GM18502 (cell line): ENCODE measurements at regions not wholly inside any gene's neighbourhood (a gene's known extent, or its start where the extent isn't known, plus 50 kb on each side); places are given as distances from the start of the nearest gene placed in this dataset.
A peak's percentile ranks its signal among the peaks of the same experiment; 100 is the strongest.
"Not testable (repeated sequence)": the region's sequence is repeated elsewhere in the genome, so short reads cannot be mapped to it uniquely, and the experiment has no call there.

ENCODE experiments used
- ATAC-seq: cut with Tn5 transposase; IDR thresholded peaks from one replicate; pipeline ENCODE4 v1.9.1; 2021; ENCODE audit warnings: mild to moderate bottlenecking; ENCODE audit not compliant: unreplicated experiment, poor library complexity

DNA sequence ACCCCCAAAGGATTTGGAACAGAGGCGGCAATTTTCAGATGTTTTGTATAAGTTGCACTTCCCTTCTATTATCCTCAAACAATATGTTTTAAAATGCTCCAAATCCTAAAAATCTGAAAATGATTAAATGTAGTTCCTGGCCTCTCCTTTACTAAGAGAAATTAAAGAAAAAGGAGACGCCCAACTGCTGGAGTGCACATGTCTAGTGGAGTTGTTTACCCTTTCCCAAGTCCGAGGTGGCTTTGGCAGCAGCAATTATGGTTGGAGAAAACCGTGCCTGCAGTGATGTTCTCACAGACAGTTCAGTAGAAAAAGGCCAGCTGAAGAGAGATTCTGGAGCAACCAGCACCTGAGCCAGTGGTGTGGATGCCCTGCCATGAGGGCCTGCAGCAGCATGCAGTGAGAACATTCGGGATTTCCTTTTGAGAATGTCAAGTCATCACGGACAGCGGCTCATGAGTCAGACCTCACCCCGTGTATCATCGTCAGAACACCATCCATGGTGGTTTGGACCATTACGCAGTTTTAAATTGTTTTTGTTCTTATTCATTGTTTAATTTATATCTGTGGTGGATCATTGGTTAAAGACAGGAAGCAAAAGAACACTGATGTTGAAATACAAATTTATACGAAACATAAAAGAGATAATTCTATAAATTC, 179.0 kb upstream of the KRR1 start:
- no peak for ATAC-seq

DNA sequence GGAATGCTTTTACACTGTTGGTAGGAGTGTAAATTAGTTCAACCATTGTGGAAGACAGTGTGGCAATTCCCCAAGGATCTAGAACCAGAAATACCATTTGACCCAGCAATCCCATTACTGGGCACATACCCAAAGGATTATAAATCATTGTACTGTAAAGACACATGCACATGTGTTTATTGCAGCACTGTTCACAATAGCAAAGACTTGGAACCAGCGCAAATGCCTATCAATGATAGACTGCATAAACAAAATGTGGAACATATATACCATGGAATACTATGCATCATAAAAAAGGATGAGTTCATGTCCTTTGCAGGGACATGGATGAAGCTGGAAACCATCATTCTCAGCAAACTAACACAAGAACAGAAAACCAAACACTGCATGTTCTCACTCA, 174.8 kb upstream of the KRR1 start:
- ATAC-seq, result not testable (repeated sequence)

DNA sequence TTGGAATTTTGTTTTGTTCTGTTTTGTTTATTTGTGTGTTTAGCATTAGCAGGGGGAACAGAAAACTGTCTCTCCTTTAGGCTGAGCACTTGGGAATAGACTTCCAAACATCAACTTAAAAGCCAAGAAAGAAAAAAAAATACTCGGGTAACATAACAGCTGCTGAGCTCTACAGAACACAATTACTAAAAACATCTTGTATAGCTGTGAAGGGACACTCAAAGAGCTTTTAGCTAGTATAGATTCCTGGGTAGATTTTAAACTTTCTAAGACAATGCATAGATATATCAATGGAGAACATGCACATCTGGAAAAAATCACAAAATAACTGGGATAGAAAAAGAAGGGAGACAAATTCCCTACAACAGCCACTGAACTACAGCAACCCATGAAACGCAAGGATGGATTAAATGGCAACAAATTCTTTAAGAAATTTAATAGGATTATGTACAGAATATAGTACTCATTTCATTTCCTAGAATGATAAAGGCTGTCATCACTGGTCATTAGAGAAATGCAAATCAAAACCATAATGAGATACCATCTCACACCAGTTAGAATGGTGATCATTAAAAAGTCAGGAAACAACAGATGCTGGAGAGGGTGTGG, 174.3 kb upstream of the KRR1 start:
- no peak for ATAC-seq

DNA sequence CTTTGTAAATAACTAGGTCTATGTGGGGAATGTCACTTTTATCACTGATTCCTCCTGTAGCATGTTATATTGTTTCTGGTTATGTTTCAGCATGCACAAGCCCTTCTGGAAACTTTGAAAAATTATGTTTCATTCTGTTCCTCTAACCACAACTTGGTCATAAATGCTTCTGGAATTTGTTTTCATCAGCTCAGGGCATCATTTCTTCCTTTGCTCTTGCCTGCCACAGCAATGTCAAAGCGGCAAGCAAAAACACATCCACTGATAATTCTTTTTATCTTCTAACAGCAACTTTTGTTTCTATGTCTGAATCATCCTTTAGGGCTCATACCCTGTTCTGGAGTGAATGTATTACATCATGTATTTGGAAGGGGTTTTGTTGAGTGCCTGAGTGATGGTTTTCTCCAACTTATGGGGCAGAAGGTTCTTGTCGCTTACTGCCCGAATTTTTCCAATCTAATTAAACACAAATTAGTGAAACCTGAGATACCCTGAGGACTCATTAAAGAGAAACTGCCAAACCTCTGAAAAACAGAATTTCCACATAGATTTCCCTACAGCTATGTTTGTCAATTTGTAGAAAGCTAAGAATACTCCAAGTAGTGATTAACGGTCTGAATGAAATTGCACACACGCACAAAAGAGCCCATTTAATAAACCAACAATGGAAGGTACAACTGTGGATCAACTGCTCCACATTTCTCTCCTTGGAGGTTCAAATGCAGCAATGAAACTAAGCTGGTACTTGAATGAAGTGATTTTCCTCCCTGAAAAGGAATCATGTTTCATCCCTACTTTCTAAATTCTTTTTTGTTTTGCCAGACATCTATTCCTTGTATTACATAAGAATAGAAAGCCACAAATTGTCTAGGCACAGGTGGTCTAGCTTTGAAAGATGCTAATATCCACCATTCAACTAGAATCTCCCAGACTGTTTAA, 173.5 kb upstream of the KRR1 start:
- ATAC-seq, result no peak

DNA sequence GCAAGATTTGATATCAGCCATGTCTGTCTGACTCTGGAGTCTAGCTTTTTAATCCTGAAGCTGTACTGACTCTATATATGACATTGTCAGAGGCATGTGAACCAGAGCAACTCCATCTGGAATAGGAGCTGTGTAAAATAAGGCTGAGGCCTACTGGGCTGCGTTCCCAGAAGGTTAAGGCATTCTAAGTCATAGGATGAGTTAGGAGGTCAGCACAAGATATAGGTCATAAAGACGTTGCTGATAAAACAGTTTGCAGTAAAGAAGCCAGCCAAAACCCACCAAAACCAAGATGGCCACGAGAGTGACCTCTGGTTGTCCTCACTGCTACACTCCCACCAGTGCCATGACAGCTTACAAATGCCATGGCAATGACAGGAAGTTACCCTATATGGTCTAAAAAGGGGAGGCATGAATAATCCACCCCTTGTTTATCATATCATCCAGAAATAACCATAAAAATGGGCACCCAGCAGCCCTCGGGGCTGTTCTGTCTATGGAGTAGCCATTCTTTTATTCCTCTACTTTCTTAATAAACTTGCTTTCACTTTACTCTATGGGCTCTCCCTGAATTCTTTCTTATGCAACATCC, 172.7 kb upstream of the KRR1 start:
- not testable (repeated sequence) for ATAC-seq

DNA sequence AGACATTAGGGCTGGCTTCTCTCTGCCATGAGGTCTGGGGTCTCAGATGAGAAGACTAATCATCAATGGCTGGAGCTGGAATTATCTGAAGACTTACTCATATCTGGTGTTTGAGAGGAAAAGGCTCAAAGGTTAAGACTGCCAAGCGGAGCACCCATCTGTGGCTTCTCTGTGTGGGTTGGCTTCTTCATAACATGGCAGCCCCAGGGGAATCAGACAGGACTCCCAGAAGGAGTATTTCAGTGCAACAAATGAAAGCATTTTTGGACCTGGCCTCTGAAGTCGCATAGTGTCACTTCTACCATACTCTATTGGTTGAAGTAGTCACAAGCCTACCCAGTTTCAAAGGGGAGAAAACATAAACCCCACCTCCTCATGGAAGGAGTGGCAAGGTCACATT, 171.8 kb upstream of the KRR1 start:
- ATAC-seq, result no peak

DNA sequence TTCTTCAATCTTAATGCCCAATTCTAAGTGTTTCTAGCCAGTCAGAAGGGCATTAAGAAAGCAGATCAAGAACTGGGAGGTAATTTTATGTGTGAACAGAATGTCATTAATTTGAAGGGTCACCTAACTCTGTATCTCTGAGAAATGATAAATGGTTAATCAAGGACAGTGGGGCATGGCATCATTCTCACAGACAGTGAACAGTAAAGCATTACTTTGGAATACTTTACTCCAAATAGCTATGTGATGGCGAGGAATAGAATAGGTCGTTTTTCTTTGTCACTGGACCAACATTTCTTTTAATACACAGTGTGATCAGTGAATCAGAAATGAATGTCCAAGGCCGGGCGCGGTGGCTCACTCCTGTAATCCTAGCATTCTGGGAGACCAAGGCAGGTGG, 166.1 kb upstream of the KRR1 start:
- ATAC-seq, result no peak

DNA sequence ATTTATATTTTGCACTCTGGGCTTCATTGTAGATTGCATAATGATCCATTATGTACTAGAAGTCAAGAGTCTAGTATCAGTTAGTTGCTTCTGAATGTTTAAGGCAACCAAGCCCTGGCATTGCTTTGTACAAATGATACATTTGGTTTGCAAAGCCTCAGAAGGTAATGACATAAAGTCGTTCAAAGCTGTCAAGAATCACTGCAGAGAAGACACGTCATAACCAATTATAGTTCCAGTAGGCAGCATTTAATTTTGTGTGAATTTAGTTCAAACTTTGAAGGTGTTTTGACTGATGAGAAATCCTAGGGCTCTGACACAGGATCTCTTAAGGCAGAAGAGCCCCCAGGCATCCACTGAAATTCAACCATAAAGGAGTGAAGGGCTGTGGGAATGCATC, 163.0 kb upstream of the KRR1 start:
- ATAC-seq, result no peak

DNA sequence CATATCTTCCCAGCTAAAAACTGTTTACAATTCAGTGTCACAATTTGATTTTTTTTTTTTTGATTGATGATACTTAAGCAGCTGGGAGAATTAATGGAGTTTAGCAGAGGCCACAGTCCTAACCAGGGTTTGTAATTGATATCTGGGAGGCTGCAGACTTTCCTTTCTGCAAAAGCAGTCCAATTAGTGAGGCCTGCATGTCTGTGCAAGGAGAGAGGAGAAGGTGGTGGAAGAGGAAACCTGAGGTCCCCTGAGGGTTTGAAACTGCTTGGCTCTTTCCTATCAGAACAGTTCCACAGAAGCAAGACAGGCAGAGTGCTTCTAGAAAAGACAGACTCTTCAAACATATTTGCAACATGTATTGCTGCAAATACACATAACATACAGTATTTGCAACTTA, 160.8 kb upstream of the KRR1 start:
- no peak for ATAC-seq

DNA sequence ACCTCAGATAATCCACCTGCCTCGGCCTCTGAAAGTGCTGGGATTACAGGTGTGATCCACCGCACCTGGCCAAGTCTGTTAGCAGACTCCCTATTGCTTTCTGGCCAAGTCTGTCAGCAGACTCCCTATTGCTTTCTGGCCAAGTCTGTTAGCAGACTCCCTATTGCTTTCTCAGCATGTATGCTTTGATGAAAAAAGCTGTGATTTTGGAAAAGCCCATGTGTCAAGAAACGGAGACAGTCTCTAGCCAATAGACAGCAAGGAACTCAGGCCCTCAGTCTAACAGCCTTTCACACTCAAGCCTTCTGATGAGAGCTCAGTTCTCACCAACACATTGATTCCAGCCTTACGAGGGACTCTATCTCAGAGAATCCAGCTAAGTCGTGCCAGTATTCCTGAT, 158.8 kb upstream of the KRR1 start:
- no peak for ATAC-seq

DNA sequence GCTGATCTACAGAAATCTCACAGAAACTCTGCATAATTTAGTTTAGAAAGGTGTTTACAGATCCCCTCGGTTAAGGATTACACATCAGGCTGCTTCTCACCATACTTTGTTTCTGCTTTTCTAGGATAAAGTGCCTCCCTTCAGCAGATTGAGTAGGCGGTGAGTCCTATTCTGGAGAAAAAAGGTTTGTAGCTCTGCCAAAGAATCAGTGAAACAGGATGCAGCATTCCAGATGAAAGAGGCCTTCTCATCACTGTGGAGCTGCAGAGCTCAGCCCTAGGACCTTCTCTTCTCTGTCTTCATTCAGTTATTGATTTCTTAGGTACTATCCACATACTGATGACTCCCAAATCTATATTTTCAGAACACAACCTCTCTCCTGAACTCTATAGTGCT, 155.5 kb upstream of the KRR1 start:
- ATAC-seq, result no peak

DNA sequence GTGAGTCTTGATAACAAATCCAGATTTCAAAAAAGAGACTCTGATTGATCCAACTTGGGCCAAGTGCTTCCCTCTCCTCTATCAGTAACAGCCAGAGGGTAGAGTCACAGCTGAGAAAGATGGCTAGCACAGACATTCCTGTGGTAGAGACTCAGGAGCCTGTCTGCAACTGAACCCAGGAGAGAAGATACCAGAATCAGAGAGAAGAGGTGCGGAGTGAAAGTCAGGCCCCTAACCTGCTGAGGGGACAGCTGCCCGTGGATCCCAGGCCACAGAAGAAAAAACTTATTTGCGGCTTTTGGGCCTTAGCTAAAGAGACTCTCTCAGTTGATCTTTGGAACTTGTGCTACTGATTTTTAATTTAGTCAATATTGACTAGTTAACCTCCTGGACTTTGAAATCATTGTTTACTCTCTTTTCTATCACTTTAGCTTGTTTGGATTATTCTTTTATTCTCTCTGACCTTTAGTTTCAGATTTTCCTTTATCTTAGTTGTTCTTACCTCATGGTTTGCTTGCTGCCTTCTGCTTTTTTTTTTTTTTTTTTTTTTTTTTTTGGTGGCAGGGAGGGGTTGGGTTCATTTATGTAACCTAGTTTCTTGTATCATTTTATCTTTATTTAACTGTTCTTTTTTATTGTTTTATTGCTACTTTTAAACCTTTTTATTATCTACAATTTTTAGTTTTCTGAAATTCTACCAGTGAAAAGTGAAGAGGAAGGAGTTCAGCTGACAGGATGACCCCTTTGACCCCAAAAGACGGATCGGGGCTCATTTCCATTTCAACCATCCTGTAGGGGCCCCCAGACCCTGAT, 154.9 kb upstream of the KRR1 start:
- ATAC-seq, result no peak

DNA sequence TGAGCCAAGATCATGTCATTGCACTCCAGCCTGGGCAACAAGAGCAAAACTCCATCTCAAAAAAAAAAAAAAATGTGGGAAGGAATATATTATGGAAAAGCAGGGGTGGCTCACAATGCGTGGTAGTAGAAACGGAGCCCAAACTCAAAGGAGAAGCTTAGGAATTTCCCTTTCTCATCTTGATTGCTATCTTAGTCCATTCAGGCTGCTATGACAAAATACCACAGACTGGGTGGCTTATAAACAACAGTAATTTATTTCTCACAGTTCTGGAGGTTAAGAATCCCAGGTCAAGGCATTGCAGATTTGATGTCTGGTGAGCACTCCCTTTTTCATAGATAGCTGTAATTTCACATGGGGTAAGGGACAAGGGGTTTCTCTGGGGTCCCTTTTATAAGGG, 153.8 kb upstream of the KRR1 start:
- ATAC-seq, result no peak

DNA sequence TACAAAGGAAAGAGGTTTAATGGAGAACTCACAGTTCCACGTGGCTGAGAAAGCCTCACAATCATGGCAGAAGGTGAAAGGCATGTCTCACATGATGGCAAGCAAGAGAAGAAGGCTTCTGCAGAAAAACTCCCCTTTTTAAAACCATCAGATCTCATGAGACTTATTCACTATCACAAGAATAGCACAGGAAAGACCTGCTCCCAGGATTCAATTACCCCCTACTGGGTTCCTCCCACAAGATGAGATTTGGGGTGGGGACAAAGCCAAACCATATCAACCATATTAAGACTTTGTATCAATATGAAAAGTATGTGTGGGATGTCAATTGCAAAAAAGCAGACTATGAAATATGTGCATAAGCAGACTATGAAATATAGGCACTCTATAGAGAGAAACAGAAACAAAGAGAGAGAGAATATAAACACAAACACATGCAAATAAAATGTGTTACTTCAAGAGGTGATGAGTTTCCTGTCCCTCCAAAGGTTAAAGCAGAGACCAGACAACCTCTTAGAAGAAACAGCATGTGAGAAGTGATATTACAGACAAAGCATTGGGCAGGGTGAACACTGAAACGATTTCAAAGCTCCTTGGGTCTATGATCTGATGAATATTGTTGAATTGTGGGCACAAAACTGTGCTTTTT, 151.2 kb upstream of the KRR1 start:
- no peak for ATAC-seq

DNA sequence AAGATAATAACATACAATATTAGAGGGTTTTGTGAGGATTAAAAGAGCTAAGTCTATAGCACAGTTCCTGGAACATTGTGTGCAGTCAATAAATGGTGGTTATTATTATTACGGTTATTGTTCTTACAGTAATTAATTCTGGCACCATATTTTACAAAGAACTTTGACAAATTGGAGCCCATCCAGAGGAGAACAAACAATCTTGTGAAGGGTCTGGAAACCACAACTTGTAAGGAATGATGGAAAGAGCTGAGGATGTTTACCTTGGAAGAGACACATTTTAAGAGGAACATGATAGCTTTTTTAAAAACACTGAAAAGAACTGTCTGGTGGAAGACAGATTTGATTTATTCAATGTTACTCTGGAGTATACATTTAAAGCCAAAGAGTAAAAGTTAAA, 150.5 kb upstream of the KRR1 start:
- no peak for ATAC-seq

DNA sequence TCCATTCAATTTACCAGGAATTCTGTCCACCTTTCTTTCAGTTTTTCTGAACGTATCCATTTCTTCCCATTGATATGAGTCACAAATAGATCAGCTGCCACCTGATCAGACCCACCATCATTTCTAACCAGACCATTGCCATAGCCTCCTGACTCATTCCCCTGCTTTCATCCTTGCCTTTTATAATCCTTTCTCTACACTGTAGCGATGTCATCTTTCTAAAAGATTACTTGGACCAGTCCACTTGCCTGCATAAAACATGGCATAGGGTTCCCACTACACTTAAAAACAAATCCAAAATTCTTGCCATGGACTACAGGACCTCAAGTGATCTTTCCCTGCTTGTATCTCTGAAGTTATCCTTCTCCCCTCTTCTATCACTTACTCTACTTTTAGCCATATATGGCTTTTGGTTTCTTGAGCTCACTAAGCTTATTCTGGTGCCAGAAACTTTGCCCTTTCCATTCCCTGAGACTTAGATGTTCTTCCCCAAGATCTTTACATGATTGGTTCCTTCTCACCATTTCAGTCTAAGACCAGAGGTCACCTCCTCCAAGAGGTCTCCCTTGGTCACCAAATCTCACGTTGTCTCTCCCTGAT, 149.5 kb upstream of the KRR1 start:
- no peak for ATAC-seq

DNA sequence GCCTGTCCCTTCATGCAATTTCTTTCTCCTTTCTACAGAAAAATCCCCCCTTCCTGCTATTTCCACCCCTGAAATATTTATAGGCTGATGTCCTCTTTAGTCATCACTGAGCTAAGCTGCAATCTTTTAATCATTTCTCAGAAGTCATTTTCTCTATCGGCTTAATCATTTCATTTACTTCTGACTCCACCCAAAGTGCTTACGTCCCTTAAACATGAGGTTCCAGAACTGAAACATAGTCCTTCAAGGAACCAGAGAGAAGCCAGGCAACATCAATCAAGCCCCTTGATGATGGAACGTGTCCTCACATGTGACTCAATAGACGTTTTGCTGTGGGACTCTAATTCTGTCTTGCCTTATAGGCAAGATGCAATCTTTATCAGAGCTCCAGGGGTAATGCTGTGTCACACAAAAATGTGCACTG, 148.7 kb upstream of the KRR1 start:
- ATAC-seq, result no peak

DNA sequence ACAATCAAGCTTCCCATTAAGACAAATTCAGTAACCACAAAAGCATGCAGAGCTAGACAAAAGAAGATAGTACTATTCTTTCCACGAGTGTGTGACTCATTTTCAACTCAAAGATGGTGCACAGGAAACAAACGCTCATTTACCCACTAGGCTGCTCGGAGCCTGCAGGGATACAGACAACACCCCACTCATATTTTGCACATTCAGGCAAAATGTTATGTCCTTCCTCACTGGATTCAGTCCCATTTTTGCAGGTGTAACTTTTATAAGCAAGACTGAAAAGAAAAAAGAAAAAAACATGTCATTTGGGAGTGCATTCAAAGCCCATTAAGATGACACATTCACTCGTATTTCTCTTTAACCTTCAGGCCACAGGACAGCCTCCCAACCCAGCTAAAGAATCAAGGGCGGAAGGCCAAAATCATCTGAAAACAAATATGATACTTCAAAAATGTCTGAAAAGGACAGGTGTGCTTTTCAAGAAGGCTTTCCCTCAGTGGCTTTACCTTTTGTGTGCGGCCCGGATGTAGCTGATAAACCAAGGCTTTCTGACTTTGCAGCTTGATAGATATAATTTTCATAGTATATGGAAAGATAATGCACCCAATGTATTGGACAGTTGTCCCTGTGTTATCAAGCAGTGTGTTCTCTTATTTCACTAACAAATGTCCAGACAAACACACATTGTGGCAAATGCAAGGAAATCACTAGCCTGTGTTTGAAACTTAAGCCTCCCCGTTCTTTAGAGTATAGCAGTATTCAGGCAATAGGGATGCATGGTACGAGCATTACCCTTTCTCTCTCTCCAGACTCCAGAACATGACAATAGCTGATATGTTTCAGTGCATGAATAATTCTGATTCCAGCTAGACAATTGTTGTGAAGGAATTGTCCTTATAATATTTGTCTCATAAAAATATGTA, 147.8 kb upstream of the KRR1 start:
- ATAC-seq, result peak; percentile 43
